Fibroblast of lung (primary cell): ENCODE measurements at regions not wholly inside any gene's neighbourhood (a gene's known extent, or its start where the extent isn't known, plus 50 kb on each side); places are given as distances from the start of the nearest gene placed in this dataset.

Experiments used
- EZH2 ChIP-seq: IDR thresholded peaks from 2 replicates; pipeline ENCODE4 v1.5.1; 2012; ENCODE audit warnings: low read length, control low read depth, mild to moderate bottlenecking; ENCODE audit errors: missing control alignments
- TF ChIP-seq, protein P1 (sequence below), 2 donors: IDR thresholded peaks in 1 of 2; conservative IDR thresholded peaks in 1 of 2; 1 replicate in 1 of 2; 2 replicates in 1 of 2; pipeline ENCODE4 v1.5.1; 2011 to 2012; ENCODE audit warnings: low read length in 2 of 2, control low read depth in 1 of 2, inconsistent platforms in 1 of 2, low read depth in 1 of 2, mild to moderate bottlenecking in 1 of 2

DNA sequence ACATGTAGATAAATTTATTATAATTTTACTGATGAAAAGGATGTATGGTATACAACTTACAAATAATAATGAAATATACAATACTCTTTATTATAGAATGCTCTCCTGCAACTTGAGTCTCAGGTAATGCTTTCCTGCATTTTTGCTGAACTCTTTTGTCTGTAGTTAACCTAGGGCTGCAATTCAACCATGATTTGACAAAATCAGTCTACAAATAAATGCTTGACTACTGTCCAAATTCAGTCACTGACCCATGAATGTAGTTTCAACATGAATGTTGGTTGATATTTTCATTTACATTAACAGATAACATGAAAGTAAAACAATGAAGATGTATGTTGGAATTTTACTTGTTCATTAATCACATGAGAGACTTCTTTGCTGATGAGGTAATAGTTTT lies 320.9 kb downstream of the ZSWIM6 start:
- TF ChIP-seq, protein P1, sequence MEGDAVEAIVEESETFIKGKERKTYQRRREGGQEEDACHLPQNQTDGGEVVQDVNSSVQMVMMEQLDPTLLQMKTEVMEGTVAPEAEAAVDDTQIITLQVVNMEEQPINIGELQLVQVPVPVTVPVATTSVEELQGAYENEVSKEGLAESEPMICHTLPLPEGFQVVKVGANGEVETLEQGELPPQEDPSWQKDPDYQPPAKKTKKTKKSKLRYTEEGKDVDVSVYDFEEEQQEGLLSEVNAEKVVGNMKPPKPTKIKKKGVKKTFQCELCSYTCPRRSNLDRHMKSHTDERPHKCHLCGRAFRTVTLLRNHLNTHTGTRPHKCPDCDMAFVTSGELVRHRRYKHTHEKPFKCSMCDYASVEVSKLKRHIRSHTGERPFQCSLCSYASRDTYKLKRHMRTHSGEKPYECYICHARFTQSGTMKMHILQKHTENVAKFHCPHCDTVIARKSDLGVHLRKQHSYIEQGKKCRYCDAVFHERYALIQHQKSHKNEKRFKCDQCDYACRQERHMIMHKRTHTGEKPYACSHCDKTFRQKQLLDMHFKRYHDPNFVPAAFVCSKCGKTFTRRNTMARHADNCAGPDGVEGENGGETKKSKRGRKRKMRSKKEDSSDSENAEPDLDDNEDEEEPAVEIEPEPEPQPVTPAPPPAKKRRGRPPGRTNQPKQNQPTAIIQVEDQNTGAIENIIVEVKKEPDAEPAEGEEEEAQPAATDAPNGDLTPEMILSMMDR (conservative IDR thresholded peaks at IDR 0.05 in 1 of 2, IDR thresholded peaks at IDR 0.05 in 1 of 2; ENCODE audit: low read depth in 1 of 2, low read length in 2 of 2): no peak
- TF ChIP-seq EZH2: no peak
